ENCODE measurements at regions not wholly inside any gene's neighbourhood (a gene's known extent, or its start where the extent isn't known, plus 50 kb on each side); places are given as distances from the start of the nearest gene placed in this dataset.

DNA sequence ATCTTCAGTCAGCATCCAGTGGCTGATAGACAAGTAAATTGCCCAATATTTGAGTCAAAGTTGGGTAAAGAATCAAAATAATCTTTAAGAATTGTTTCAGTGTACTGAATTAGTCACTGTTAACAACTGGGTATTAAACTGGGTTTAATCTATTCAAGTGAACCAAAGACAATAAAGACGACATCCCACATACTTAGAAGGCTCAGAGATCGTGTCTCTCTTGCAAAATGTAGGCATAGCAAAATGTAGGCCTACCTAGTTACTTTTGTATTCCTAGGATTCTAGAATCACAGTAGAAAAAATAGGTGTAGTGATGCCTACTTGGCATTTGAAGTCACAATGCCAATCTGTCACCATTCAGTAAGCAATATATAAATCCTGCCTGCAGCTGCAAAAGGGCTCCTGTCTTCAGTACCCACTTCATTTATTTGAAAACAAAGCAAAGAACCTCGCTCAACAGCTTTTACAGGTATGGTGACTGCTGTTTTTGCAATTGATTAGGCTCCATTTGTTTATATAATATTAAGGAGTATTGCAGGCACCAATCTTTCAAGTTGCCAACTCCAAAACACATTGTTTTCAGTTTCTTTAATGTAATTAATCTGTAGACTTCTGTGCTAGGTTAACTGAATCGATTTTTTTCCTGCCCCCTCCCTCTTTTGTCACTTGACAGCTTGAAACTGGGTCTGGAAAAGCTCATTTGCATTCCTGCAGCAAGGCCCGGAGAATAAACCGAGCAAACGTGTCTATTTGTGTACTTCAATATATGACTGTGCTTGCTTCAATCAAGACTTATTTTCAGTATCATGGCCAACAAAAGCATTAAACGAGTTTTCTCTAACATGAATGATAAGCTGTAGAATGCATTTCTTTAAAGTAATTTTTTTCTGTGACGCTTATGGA, 1074.9 kb downstream of the TDRD15 start:
- intact Hi-C loops (cut with DNase I) = no loop called here
- 67% methylated on average over 9 of the region's 9 CpGs for WGBS
- no peaks in the 10 kb centered on the region for H3K36me3 ChIP-seq
- no peaks in the 10 kb centered on the region for H3K27me3 ChIP-seq (replicated peaks; ENCODE audit: insufficient read depth)
- no peak overlapping the region for H3K27ac ChIP-seq
- TF ChIP-seq POLR2A (IDR thresholded peaks at IDR 0.05) = no peak
- TF ChIP-seq, protein P1, sequence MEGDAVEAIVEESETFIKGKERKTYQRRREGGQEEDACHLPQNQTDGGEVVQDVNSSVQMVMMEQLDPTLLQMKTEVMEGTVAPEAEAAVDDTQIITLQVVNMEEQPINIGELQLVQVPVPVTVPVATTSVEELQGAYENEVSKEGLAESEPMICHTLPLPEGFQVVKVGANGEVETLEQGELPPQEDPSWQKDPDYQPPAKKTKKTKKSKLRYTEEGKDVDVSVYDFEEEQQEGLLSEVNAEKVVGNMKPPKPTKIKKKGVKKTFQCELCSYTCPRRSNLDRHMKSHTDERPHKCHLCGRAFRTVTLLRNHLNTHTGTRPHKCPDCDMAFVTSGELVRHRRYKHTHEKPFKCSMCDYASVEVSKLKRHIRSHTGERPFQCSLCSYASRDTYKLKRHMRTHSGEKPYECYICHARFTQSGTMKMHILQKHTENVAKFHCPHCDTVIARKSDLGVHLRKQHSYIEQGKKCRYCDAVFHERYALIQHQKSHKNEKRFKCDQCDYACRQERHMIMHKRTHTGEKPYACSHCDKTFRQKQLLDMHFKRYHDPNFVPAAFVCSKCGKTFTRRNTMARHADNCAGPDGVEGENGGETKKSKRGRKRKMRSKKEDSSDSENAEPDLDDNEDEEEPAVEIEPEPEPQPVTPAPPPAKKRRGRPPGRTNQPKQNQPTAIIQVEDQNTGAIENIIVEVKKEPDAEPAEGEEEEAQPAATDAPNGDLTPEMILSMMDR (IDR thresholded peaks at IDR 0.05) = no peak
- no peak for TF ChIP-seq POLR2AphosphoS5 (IDR thresholded peaks at IDR 0.05)
- H3K9me3 ChIP-seq = no peaks in the 10 kb centered on the region
- H3K4me3 ChIP-seq = no peak overlapping the region
- H3K4me1 ChIP-seq (replicated peaks) = no peaks in the 10 kb centered on the region
- no peak for DNase-seq (ENCODE audit: low spot score)

DNA sequence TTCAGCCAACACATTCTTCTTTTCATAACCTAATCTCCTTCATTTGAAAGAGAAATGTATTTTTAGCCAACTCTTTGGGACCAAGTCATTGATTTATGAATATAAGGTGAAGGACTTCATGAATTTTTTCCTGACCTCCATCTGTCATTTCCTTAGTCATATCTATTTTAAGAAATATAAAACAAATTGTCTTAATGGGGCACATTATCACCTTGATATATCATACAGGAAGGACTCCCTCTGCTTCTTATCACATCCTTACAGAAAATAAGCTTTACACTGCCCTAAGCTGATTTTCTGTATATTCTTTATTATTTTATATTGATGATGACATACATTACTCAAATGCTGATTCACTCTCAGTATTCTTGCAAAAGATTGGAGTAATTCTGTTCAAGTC, 1076.2 kb downstream of the TDRD15 start:
- Histone ChIP-seq H3K4me3 (no peak overlapping the region), H3K36me3 (no peaks in the 10 kb centered on the region), H3K27ac (no peak overlapping the region), H3K9me3 (no peaks in the 10 kb centered on the region), H3K4me1 (replicated peaks) (no peaks in the 10 kb centered on the region), H3K27me3 (replicated peaks; ENCODE audit: insufficient read depth) (no peaks in the 10 kb centered on the region)
- DNase-seq (ENCODE audit: low spot score) = no peak
- intact Hi-C loops (cut with DNase I) = no loop called here
- TF ChIP-seq POLR2A (IDR thresholded peaks at IDR 0.05) = no peak
- TF ChIP-seq, protein P1 (IDR thresholded peaks at IDR 0.05) = no peak
- no peak for TF ChIP-seq POLR2AphosphoS5 (IDR thresholded peaks at IDR 0.05)

DNA sequence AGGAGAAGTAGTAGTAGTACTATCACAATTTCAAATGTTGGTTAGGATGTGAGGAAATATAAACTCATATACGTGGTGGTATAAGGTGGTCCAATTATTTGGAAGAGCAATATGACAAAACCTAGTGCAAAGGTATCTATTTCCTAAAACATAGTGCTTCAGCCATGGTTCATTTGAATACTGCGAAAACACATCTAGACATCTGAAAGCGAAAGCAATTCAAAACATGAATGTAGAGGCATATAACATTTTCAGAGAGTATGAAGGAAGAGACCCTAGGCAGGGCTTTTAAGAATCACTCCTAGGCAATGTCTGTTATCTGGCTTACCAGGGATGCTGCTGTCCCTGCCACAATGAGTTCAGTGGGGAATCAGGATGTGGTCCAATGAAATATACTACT, 1085.8 kb downstream of the TDRD15 start:
- 92% methylated on average over 3 of the region's 3 CpGs for WGBS
- Histone ChIP-seq H3K4me3 (no peak overlapping the region), H3K27ac (no peak overlapping the region), H3K4me1 (replicated peaks) (no peaks in the 10 kb centered on the region), H3K9me3 (no peaks in the 10 kb centered on the region), H3K36me3 (no peaks in the 10 kb centered on the region), H3K27me3 (replicated peaks; ENCODE audit: insufficient read depth) (no peaks in the 10 kb centered on the region)
- DNase-seq (ENCODE audit: low spot score) = no peak
- intact Hi-C loops (cut with DNase I) = no loop called here
- TF ChIP-seq, protein P1 (IDR thresholded peaks at IDR 0.05) = no peak
- TF ChIP-seq POLR2A (IDR thresholded peaks at IDR 0.05) = no peak
- no peak for TF ChIP-seq POLR2AphosphoS5 (IDR thresholded peaks at IDR 0.05)

DNA sequence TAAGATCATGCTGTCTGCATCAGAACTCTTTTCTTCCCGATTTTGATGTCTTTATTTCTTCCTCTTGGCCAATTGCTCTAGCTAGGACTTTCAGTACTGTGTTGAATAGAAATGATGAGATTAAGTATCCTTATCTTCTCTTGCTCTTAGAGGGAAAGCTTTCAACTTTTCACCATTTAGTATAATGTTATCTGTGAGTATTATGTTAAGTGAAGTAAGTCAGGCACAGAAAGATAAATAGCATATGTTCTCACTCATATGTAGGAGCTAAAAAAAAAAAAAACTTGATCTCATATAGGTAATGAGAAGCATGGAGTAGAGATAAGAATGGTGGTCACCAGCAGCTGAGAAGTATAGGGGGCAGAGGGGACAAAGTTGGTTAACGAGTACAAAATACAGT, 1089.5 kb downstream of the TDRD15 start:
- H3K4me1 ChIP-seq (replicated peaks) = no peaks in the 10 kb centered on the region
- 92% methylated on average over 2 of the region's 2 CpGs for WGBS
- no peak overlapping the region for H3K4me3 ChIP-seq
- no peak for DNase-seq (ENCODE audit: low spot score)
- no peaks in the 10 kb centered on the region for H3K36me3 ChIP-seq
- TF ChIP-seq POLR2A (IDR thresholded peaks at IDR 0.05) (no peak), POLR2AphosphoS5 (IDR thresholded peaks at IDR 0.05) (no peak)
- TF ChIP-seq, protein P1 (IDR thresholded peaks at IDR 0.05) = no peak
- H3K9me3 ChIP-seq = no peaks in the 10 kb centered on the region
- intact Hi-C loops (cut with DNase I) = no loop called here
- H3K27ac ChIP-seq = no peak overlapping the region
- no peaks in the 10 kb centered on the region for H3K27me3 ChIP-seq (replicated peaks; ENCODE audit: insufficient read depth)

DNA sequence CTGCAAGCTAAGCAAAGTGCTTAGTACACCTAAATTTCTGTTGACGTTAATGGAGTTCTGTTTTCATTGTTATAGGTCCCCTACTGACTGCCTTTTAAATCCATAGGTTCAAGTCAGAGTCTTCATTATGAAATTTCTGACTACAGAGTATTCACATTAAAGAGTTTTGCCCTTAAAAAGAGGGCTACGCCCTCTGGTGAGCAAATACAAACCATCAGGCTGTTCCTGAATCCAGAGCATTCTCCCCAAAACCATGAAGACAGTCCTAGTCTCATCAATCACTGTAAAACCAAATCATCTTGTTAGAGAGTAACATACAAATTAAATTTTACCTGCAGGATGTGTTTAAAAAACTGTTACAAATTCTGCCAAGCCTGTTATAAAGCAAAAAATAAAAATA, 1091.7 kb downstream of the TDRD15 start:
- no peaks in the 10 kb centered on the region for H3K4me1 ChIP-seq (replicated peaks)
- 72% methylated on average over 2 of the region's 2 CpGs for WGBS
- TF ChIP-seq POLR2A (IDR thresholded peaks at IDR 0.05) = no peak
- intact Hi-C loops (cut with DNase I) = no loop called here
- no peaks in the 10 kb centered on the region for H3K9me3 ChIP-seq
- no peak overlapping the region for H3K4me3 ChIP-seq
- H3K36me3 ChIP-seq = no peaks in the 10 kb centered on the region
- no peaks in the 10 kb centered on the region for H3K27me3 ChIP-seq (replicated peaks; ENCODE audit: insufficient read depth)
- no peak overlapping the region for H3K27ac ChIP-seq
- no peak for DNase-seq (ENCODE audit: low spot score)
